ENCODE measurements at regions not wholly inside any gene's neighbourhood (a gene's known extent, or its start where the extent isn't known, plus 50 kb on each side); places are given as distances from the start of the nearest gene placed in this dataset.

GRCh38 chr1:157230500-157230899, 92.3 kb upstream of the ETV3 start:
- TF ChIP-seq POLR2AphosphoS5 (IDR thresholded peaks at IDR 0.05; ENCODE audit: low read depth, low read length) (no peak), POLR2A (IDR thresholded peaks at IDR 0.05; ENCODE audit: low read depth, low read length) (no peak), TAF1 (IDR thresholded peaks at IDR 0.05; ENCODE audit: borderline replicate concordance, low read depth, low read length) (no peak)

Data from GM12892 (cell line).